Iris pigment epithelial cell (primary cell): ENCODE measurements at regions not wholly inside any gene's neighbourhood (a gene's known extent, or its start where the extent isn't known, plus 50 kb on each side); places are given as distances from the start of the nearest gene placed in this dataset.

Source experiments
- DNase-seq: peaks from one replicate; pipeline ENCODE4 v3.0.0-alpha.2; 2011; ENCODE audit warnings: low read depth

- no peak for DNase-seq
These were observed 1020.2 kb downstream of the SQOR start for GRCh38 chr15:46654993-46655392.

GRCh38 chr15:46660096-46660842 lies 1025.4 kb downstream of the SQOR start:
- no peak for DNase-seq

- DNase-seq, result no peak
These were observed 1035.4 kb downstream of the SQOR start for GRCh38 chr15:46670258-46670657.

- DNase-seq, result no peak
These were observed 1036.5 kb downstream of the SQOR start for GRCh38 chr15:46671336-46671735.

GRCh38 chr15:46672041-46672440 lies 1037.2 kb downstream of the SQOR start:
- DNase-seq, result no peak

- DNase-seq, result no peak
These were observed 1040.8 kb upstream of the SEMA6D start for GRCh38 chr15:46676233-46677206.

- DNase-seq, result no peak
These were observed 1039.8 kb upstream of the SEMA6D start for GRCh38 chr15:46677491-46677890.

GRCh38 chr15:46681901-46682300 lies 1035.4 kb upstream of the SEMA6D start:
- no peak for DNase-seq

GRCh38 chr15:46682969-46683791 lies 1034.1 kb upstream of the SEMA6D start:
- DNase-seq, result no peak

- no peak for DNase-seq
These were observed 1032.2 kb upstream of the SEMA6D start for GRCh38 chr15:46685096-46685495.

- no peak for DNase-seq
These were observed 1031.6 kb upstream of the SEMA6D start for GRCh38 chr15:46685681-46686080.

GRCh38 chr15:46696281-46696680 lies 1021.0 kb upstream of the SEMA6D start:
- DNase-seq, result no peak

GRCh38 chr15:46701346-46701745 lies 1016.0 kb upstream of the SEMA6D start:
- DNase-seq, result no peak

- no peak for DNase-seq
These were observed 1015.4 kb upstream of the SEMA6D start for GRCh38 chr15:46701896-46702295.

- no peak for DNase-seq
These were observed 1014.1 kb upstream of the SEMA6D start for GRCh38 chr15:46703020-46703861.

- no peak for DNase-seq
These were observed 1013.3 kb upstream of the SEMA6D start for GRCh38 chr15:46703871-46704637.

- DNase-seq, result no peak
These were observed 1009.9 kb upstream of the SEMA6D start for GRCh38 chr15:46707452-46707851.

GRCh38 chr15:46708226-46708625 lies 1009.1 kb upstream of the SEMA6D start:
- DNase-seq, result no peak

GRCh38 chr15:46709460-46710083 lies 1007.7 kb upstream of the SEMA6D start:
- no peak for DNase-seq

- no peak for DNase-seq
These were observed 1006.8 kb upstream of the SEMA6D start for GRCh38 chr15:46710401-46710960.
